Muscle layer of duodenum (tissue), 2 donors: ENCODE measurements at regions not wholly inside any gene's neighbourhood (a gene's known extent, or its start where the extent isn't known, plus 50 kb on each side); places are given as distances from the start of the nearest gene placed in this dataset.
A peak's percentile ranks its signal among the peaks of the same experiment; 100 is the strongest.

Experiments
- H3K27ac ChIP-seq: one replicate; pipeline ENCODE4 v1.7.0; 2013; ENCODE audit warnings: mild to moderate bottlenecking, low read length
- H3K27me3 ChIP-seq: one replicate; pipeline ENCODE4 v1.7.0; 2013; ENCODE audit warnings: low read depth, mild to moderate bottlenecking, control low read depth, low read length
- H3K36me3 ChIP-seq, 2 donors: one replicate each; pipeline ENCODE4 v1.7.0; 2013; ENCODE audit warnings: low read length in 2 of 2, control low read depth in 1 of 2, mild to moderate bottlenecking in 1 of 2; ENCODE audit not compliant: insufficient read depth in 2 of 2, control insufficient read depth in 1 of 2
- H3K4me1 ChIP-seq, 2 donors: one replicate each; pipeline ENCODE4 v1.7.0; 2013; ENCODE audit warnings: low read length in 2 of 2, mild to moderate bottlenecking in 2 of 2, control low read depth in 1 of 2, moderate library complexity in 1 of 2; ENCODE audit not compliant: insufficient read depth in 2 of 2, control insufficient read depth in 1 of 2
- H3K4me3 ChIP-seq, 2 donors: one replicate each; pipeline ENCODE4 v1.7.0; 2013; ENCODE audit warnings: low read length in 2 of 2, low read depth in 1 of 2, mild to moderate bottlenecking in 1 of 2
- H3K9me3 ChIP-seq, 2 donors: one replicate each; pipeline ENCODE4 v1.7.0; 2013; ENCODE audit warnings: low read length in 2 of 2, control low read depth in 1 of 2, mild to moderate bottlenecking in 1 of 2; ENCODE audit not compliant: control insufficient read depth in 1 of 2
- donor health status: healthy.

GRCh38 chr9:129359162-129359811 is 181.2 kb upstream of the IER5L start:
- H3K27me3 ChIP-seq, result no peaks in the 10 kb centered on the region
- no peak overlapping the region for H3K27ac ChIP-seq
- peaks cover 4 to 5% of the 10 kb centered on the region in 2 donors for H3K9me3 ChIP-seq
- peaks cover 0 to under 1% of the 10 kb centered on the region in 2 donors for H3K4me1 ChIP-seq
- H3K36me3 ChIP-seq, result no peaks in the 10 kb centered on the region
- no peak overlapping the region for H3K4me3 ChIP-seq

GRCh38 chr9:129358621-129359154 is 180.6 kb upstream of the IER5L start:
- Histone ChIP-seq H3K4me3 (no peak overlapping the region), H3K36me3 (no peaks in the 10 kb centered on the region), H3K4me1 (peaks cover 0 to 6% of the 10 kb centered on the region in 2 donors)

GRCh38 chr9:129357773-129358245 is 179.7 kb upstream of the IER5L start:
- Histone ChIP-seq H3K36me3 (no peaks in the 10 kb centered on the region), H3K27ac (no peak overlapping the region), H3K4me3 (no peak overlapping the region), H3K4me1 (peaks cover 0 to 13% of the 10 kb centered on the region in 2 donors), H3K9me3 (peaks cover 4 to 5% of the 10 kb centered on the region in 2 donors), H3K27me3 (no peaks in the 10 kb centered on the region)

More at GRCh38 chr9:129358621-129359154, 180.6 kb upstream of the IER5L start:
- Histone ChIP-seq H3K27ac (no peak overlapping the region), H3K27me3 (no peaks in the 10 kb centered on the region), H3K9me3 (peaks cover 4 to 5% of the 10 kb centered on the region in 2 donors)

- Histone ChIP-seq H3K36me3 (no peaks in the 10 kb centered on the region), H3K27ac (no peak overlapping the region), H3K9me3 (peaks cover 4 to 5% of the 10 kb centered on the region in 2 donors), H3K4me3 (no peak overlapping the region), H3K27me3 (no peaks in the 10 kb centered on the region), H3K4me1 (peaks cover 0 to 19% of the 10 kb centered on the region in 2 donors)
These were observed 179.1 kb upstream of the IER5L start for GRCh38 chr9:129356871-129357772.

GRCh38 chr9:129355631-129356030 is 177.6 kb upstream of the IER5L start:
- peaks cover 4 to 5% of the 10 kb centered on the region in 2 donors for H3K9me3 ChIP-seq
- no peak overlapping the region for H3K4me3 ChIP-seq
- no peaks in the 10 kb centered on the region for H3K36me3 ChIP-seq
- peaks cover 0 to 27% of the 10 kb centered on the region in 2 donors for H3K4me1 ChIP-seq
- no peaks in the 10 kb centered on the region for H3K27me3 ChIP-seq
- H3K27ac ChIP-seq, result no peak overlapping the region

GRCh38 chr9:129354498-129354897 is 176.4 kb upstream of the IER5L start:
- H3K4me1 ChIP-seq, result peaks cover 0 to 27% of the 10 kb centered on the region in 2 donors
- peaks cover 4 to 5% of the 10 kb centered on the region in 2 donors for H3K9me3 ChIP-seq
- H3K27me3 ChIP-seq, result no peaks in the 10 kb centered on the region
- H3K27ac ChIP-seq, result no peak overlapping the region
- no peak overlapping the region for H3K4me3 ChIP-seq
- H3K36me3 ChIP-seq, result no peaks in the 10 kb centered on the region

GRCh38 chr9:129353697-129354336 is 175.8 kb upstream of the IER5L start:
- no peaks in the 10 kb centered on the region for H3K36me3 ChIP-seq
- no peak overlapping the region for H3K27ac ChIP-seq
- no peaks in the 10 kb centered on the region for H3K27me3 ChIP-seq
- H3K4me3 ChIP-seq, result no peak overlapping the region
- peaks cover 4 to 5% of the 10 kb centered on the region in 2 donors for H3K9me3 ChIP-seq
- peaks cover 0 to 27% of the 10 kb centered on the region in 2 donors for H3K4me1 ChIP-seq

GRCh38 chr9:129352146-129352865 is 174.2 kb upstream of the IER5L start:
- Histone ChIP-seq H3K9me3 (peaks cover 4 to 5% of the 10 kb centered on the region in 2 donors), H3K36me3 (no peaks in the 10 kb centered on the region), H3K27ac (no peak overlapping the region), H3K27me3 (no peaks in the 10 kb centered on the region), H3K4me1 (peaks cover 2 to 27% of the 10 kb centered on the region in 2 donors), H3K4me3 (peak overlapping the region; percentile 39 to 57)

GRCh38 chr9:129351642-129352145 is 173.6 kb upstream of the IER5L start:
- peaks cover 4 to 5% of the 10 kb centered on the region in 2 donors for H3K9me3 ChIP-seq
- H3K27me3 ChIP-seq, result no peaks in the 10 kb centered on the region
- H3K4me1 ChIP-seq, result peaks cover 2 to 27% of the 10 kb centered on the region in 2 donors
- H3K4me3 ChIP-seq, result peak overlapping the region; percentile 39 to 57
- no peaks in the 10 kb centered on the region for H3K36me3 ChIP-seq
- no peak overlapping the region for H3K27ac ChIP-seq

GRCh38 chr9:129351058-129351641 is 173.1 kb upstream of the IER5L start:
- H3K4me3 ChIP-seq, result no peak overlapping the region

More at GRCh38 chr9:129351058-129351641, 173.1 kb upstream of the IER5L start:
- no peak overlapping the region for H3K27ac ChIP-seq
- H3K27me3 ChIP-seq, result no peaks in the 10 kb centered on the region
- H3K36me3 ChIP-seq, result no peaks in the 10 kb centered on the region
- H3K9me3 ChIP-seq, result peaks cover 4 to 5% of the 10 kb centered on the region in 2 donors
- H3K4me1 ChIP-seq, result peaks cover 2 to 27% of the 10 kb centered on the region in 2 donors
